Activated CD4-positive, alpha-beta T cell treated with anti-CD3 and anti-CD28 coated beads, Interleukin-2, amount 50 U/mL, for 16 hours (primary cell): ENCODE measurements at regions not wholly inside any gene's neighbourhood (a gene's known extent, or its start where the extent isn't known, plus 50 kb on each side); places are given as distances from the start of the nearest gene placed in this dataset.
"Not testable (repeated sequence)": the region's sequence is repeated elsewhere in the genome, so short reads cannot be mapped to it uniquely, and the experiment has no call there.

ENCODE experiments used
- DNase-seq: peaks from one replicate; pipeline ENCODE4 v3.0.0-alpha.2; 2020

- no peak for DNase-seq
Observed at GRCh38 chr13:50617134-50617721, 226.3 kb downstream of the DLEU7 start.

GRCh38 chr13:50618206-50618605 lies 225.3 kb downstream of the DLEU7 start:
- no peak for DNase-seq

- DNase-seq = no peak
Observed at GRCh38 chr13:50626101-50626547, 217.4 kb downstream of the DLEU7 start.

- no peak for DNase-seq
Observed at GRCh38 chr13:50627111-50627510, 216.4 kb downstream of the DLEU7 start.

GRCh38 chr13:50628512-50628911 lies 215.0 kb downstream of the DLEU7 start:
- not testable (repeated sequence) for DNase-seq

GRCh38 chr13:50629497-50629896 lies 214.0 kb downstream of the DLEU7 start:
- DNase-seq = no peak

- no peak for DNase-seq
Observed at GRCh38 chr13:50629966-50630365, 213.5 kb downstream of the DLEU7 start.

GRCh38 chr13:50631041-50631440 lies 212.5 kb downstream of the DLEU7 start:
- no peak for DNase-seq

- DNase-seq = no peak
Observed at GRCh38 chr13:50634339-50634738, 209.2 kb downstream of the DLEU7 start.

- DNase-seq = no peak
Observed at GRCh38 chr13:50635504-50635903, 208.0 kb downstream of the DLEU7 start.

- DNase-seq = peak; percentile 6
Observed at GRCh38 chr13:50636007-50636704, 207.3 kb downstream of the DLEU7 start.

GRCh38 chr13:50643060-50643459 lies 200.4 kb downstream of the DLEU7 start:
- DNase-seq = no peak

- DNase-seq = no peak
Observed at GRCh38 chr13:50644081-50644871, 199.2 kb downstream of the DLEU7 start.

GRCh38 chr13:50645092-50645491 lies 198.4 kb downstream of the DLEU7 start:
- no peak for DNase-seq

- DNase-seq = no peak
Observed at GRCh38 chr13:50646070-50646469, 197.4 kb downstream of the DLEU7 start.

- DNase-seq = no peak
Observed at GRCh38 chr13:50649211-50649610, 194.3 kb downstream of the DLEU7 start.

- DNase-seq = no peak
Observed at GRCh38 chr13:50650592-50651504, 192.6 kb downstream of the DLEU7 start.

- no peak for DNase-seq
Observed at GRCh38 chr13:50651922-50652321, 191.6 kb downstream of the DLEU7 start.

GRCh38 chr13:50654331-50654730 lies 189.2 kb downstream of the DLEU7 start:
- no peak for DNase-seq

- DNase-seq = not testable (repeated sequence)
Observed at GRCh38 chr13:50661881-50662280, 181.6 kb downstream of the DLEU7 start.

- DNase-seq = no peak
Observed at GRCh38 chr13:50664951-50665350, 178.5 kb downstream of the DLEU7 start.

- no peak for DNase-seq
Observed at GRCh38 chr13:50668049-50668448, 175.4 kb downstream of the DLEU7 start.
